Lower leg skin (tissue), 4 donors: ENCODE measurements at regions not wholly inside any gene's neighbourhood (a gene's known extent, or its start where the extent isn't known, plus 50 kb on each side); places are given as distances from the start of the nearest gene placed in this dataset.

ENCODE experiments used
- DNase-seq, 2 donors: peaks; one replicate each; pipeline ENCODE4 v3.0.0-alpha.2; 2019; ENCODE audit warnings: low spot score in 2 of 2
- H3K4me3 ChIP-seq: fragments of 200-600 bp; sonication (generic); 2 replicates; pipeline ENCODE4 v1.5.1; 2017; ENCODE audit warnings: mild to moderate bottlenecking, low read depth; ENCODE audit not compliant: poor library complexity, severe bottlenecking
- POLR2A ChIP-seq, 2 donors: fragments of 450-650 bp; IDR thresholded peaks; one replicate each; pipeline ENCODE4 v1.6.1; 2016 to 2017; ENCODE audit warnings: antibody characterized with exemption in 2 of 2, mild to moderate bottlenecking in 1 of 2, moderate library complexity in 1 of 2
- WGBS, 2 donors: methylation state at CpG; one replicate each; pipeline ENCODE4 v1.1.5; 2018; 5-methylcytosine and 5-hydroxymethylcytosine counted together
- intact Hi-C: fragments of 100-400 bp; cut with DNase I; formaldehyde crosslinking; loops from one replicate; pipeline ENCODE4 v1.15.0; 2023; ENCODE audit warnings: low total_unique reads
- TF ChIP-seq, protein P1 (sequence below), 3 donors: fragments of 450-650 bp; IDR thresholded peaks; one replicate each; pipeline ENCODE4 v1.5.1; 2016; ENCODE audit warnings: antibody characterized with exemption in 3 of 3, mild to moderate bottlenecking in 3 of 3, moderate library complexity in 2 of 3

DNA sequence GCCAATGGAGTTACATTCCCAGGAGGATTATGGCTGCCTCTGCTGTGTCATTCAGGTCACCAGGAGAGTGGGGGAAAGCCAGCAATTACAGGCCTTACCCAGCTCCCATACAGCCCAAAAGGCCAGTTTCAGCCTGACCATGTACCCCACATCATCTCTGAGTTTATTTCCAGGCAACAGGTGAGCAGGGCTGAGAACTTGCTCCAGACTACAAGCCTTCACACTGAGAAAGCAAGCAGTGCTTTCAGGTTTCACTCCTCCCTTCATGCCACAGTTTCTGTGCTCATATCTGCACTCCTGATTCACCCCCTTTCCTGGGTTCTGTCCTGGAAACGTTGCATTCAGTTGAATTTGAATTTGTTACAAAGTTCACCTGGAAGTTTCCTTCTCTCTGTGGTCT lies 68.1 kb upstream of the ABI3BP start:
- no peak for DNase-seq
- no peak for TF ChIP-seq POLR2A (IDR thresholded peaks at IDR 0.05)
- TF ChIP-seq, protein P1, sequence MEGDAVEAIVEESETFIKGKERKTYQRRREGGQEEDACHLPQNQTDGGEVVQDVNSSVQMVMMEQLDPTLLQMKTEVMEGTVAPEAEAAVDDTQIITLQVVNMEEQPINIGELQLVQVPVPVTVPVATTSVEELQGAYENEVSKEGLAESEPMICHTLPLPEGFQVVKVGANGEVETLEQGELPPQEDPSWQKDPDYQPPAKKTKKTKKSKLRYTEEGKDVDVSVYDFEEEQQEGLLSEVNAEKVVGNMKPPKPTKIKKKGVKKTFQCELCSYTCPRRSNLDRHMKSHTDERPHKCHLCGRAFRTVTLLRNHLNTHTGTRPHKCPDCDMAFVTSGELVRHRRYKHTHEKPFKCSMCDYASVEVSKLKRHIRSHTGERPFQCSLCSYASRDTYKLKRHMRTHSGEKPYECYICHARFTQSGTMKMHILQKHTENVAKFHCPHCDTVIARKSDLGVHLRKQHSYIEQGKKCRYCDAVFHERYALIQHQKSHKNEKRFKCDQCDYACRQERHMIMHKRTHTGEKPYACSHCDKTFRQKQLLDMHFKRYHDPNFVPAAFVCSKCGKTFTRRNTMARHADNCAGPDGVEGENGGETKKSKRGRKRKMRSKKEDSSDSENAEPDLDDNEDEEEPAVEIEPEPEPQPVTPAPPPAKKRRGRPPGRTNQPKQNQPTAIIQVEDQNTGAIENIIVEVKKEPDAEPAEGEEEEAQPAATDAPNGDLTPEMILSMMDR (IDR thresholded peaks at IDR 0.05): no peak
- H3K4me3 ChIP-seq: no peak overlapping the region
- intact Hi-C loops: no loop called here
- WGBS, 2 donors: 56 to 68% methylated on average over 1 of the region's 1 CpG

DNA sequence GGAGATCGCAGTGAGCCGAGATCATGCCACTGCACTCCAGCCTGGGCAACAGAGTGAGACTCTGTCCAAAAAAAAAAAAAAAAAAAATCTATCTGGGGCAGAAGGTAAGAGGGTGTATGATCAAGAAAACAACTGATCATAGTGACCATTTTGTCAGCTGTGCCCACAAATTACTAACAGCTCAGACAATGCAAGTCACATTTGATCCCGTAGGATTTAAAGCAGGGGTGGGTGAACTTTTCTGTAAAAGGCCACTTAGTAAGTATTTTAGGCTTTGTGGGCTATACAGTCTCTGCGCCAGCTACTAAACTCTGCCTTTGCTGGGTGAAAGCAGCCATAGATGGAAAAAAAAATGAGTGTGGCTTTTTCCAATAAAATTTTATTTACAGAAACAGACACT lies 57.6 kb upstream of the ABI3BP start:
- DNase-seq: no peak
- intact Hi-C loops: no loop called here

GRCh38 chr3:101050046-101050445 lies 56.8 kb upstream of the ABI3BP start:
- intact Hi-C loops: no loop called here
- H3K4me3 ChIP-seq: no peak overlapping the region
- TF ChIP-seq, protein P1 (IDR thresholded peaks at IDR 0.05): no peak
- no peak for TF ChIP-seq POLR2A (IDR thresholded peaks at IDR 0.05)
- WGBS, 2 donors: 87 to 91% methylated on average over 5 of the region's 5 CpGs
- no peak for DNase-seq

More for the DNA sequence above, 57.6 kb upstream of the ABI3BP start:
- no peak overlapping the region for H3K4me3 ChIP-seq
- WGBS, 2 donors: 89 to 92% methylated on average over 4 of the region's 4 CpGs
- TF ChIP-seq, protein P1 (IDR thresholded peaks at IDR 0.05): no peak
- TF ChIP-seq POLR2A (IDR thresholded peaks at IDR 0.05): no peak

- no peak overlapping the region for H3K4me3 ChIP-seq
- DNase-seq: no peak
- intact Hi-C loops: no loop called here
- TF ChIP-seq, protein P1 (IDR thresholded peaks at IDR 0.05): no peak
- no peak for TF ChIP-seq POLR2A (IDR thresholded peaks at IDR 0.05)
These were observed 56.3 kb upstream of the ABI3BP start for GRCh38 chr3:101049532-101049931.

DNA sequence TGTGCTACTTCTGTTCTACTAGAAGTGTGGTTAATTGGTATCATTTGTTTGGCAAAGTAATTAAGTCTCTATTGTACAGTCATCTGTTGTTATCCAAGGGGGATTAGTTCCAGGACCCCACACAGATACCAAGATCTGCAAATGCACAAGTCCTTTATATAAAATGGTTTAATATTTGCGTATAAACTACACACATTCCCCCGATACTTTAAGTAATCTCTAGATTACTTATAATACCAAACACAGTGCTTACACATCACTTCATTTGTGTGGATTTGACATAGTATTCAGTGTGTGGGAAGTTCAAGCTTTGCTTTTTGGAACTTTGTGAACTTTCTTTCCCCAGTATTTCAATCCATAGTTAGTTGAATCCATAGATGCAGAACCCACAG lies 50.5 kb upstream of the ABI3BP start:
- WGBS, 2 donors: 67 to 69% methylated on average over 2 of the region's 2 CpGs
- intact Hi-C loops: no loop called here
- H3K4me3 ChIP-seq: no peak overlapping the region
- no peak for TF ChIP-seq POLR2A (IDR thresholded peaks at IDR 0.05)
- TF ChIP-seq, protein P1 (IDR thresholded peaks at IDR 0.05): no peak
- no peak for DNase-seq

- TF ChIP-seq POLR2A (IDR thresholded peaks at IDR 0.05): no peak
- TF ChIP-seq, protein P1 (IDR thresholded peaks at IDR 0.05): no peak
- no peak for DNase-seq
- no peak overlapping the region for H3K4me3 ChIP-seq
- intact Hi-C loops: no loop called here
These were observed 49.9 kb upstream of the ABI3BP start for GRCh38 chr3:101042996-101043686.
